ENCODE measurements at regions not wholly inside any gene's neighbourhood (a gene's known extent, or its start where the extent isn't known, plus 50 kb on each side); places are given as distances from the start of the nearest gene placed in this dataset.

GRCh38 chr14:58724206-58724605, 86.4 kb downstream of the DACT1 start:
- no peak for DNase-seq (ENCODE audit: low read depth in 1 of 2, low spot score in 2 of 2)
- no peak for FAIRE-seq
- no peaks in the 10 kb centered on the region for H3K4me1 ChIP-seq (replicated peaks in 1 of 4; ENCODE audit: control insufficient read depth in 3 of 4, insufficient read depth in 4 of 4, low read length in 3 of 4)
- H4K5ac ChIP-seq (ENCODE audit: insufficient read length, low read depth, low read length): no peak overlapping the region
- ChIA-PET POLR2A (ENCODE audit: partially characterized antibody) (no interaction called here), CTCF (ENCODE audit: partially characterized antibody) (no interaction called here)
- H4K8ac ChIP-seq (ENCODE audit: extremely low read depth, insufficient read depth, low read length): no peak overlapping the region
- H3K4ac ChIP-seq (replicated peaks; ENCODE audit: insufficient read length, low read depth, low read length): no peak overlapping the region
- no peak overlapping the region for H3K23ac ChIP-seq (ENCODE audit: insufficient read length)
- no peak overlapping the region for H2BK5ac ChIP-seq (ENCODE audit: low read depth, low read length)
- H2BK15ac ChIP-seq (ENCODE audit: low read length): no peak overlapping the region
- H4K20me1 ChIP-seq (replicated peaks in 1 of 2; ENCODE audit: control insufficient read depth in 1 of 2, insufficient read depth in 2 of 2, low read length in 2 of 2): no peaks in the 10 kb centered on the region
- no peak overlapping the region for H3K14ac ChIP-seq (ENCODE audit: insufficient read length)
- H3K18ac ChIP-seq (ENCODE audit: extremely low read depth, low read length): no peak overlapping the region
- H2BK20ac ChIP-seq (ENCODE audit: low read length): no peak overlapping the region
- no peak overlapping the region for H2AFZ ChIP-seq (ENCODE audit: low read length)
- H3K4me2 ChIP-seq (ENCODE audit: insufficient read depth in 1 of 2, low read depth in 2 of 2, low read length in 2 of 2): no peak overlapping the region
- H2AK5ac ChIP-seq (ENCODE audit: low read depth, low read length): no peak overlapping the region
- 93% methylated on average over 2 of the region's 2 CpGs; no CpG with 5 or more reads in 1 of the 2 experiments for WGBS, 2 experiments (ENCODE audit: extremely low coverage in 1 of 2, insufficient coverage in 1 of 2, insufficient read length in 1 of 2, insufficient replicate concordance in 2 of 2, low coverage in 1 of 2, low lambda C conversion rate in 2 of 2, missing lambda C conversion rate in 1 of 2)
- no peak overlapping the region for H3K4me3 ChIP-seq (ENCODE audit: extremely low read depth in 1 of 4, insufficient read depth in 2 of 4, low read depth in 3 of 4, low read length in 4 of 4)
- H3K9me3 ChIP-seq (ENCODE audit: insufficient read depth in 2 of 2, low read depth in 1 of 2, low read length in 1 of 2): no peaks in the 10 kb centered on the region
- H3K27ac ChIP-seq (ENCODE audit: low read depth, low read length): no peak overlapping the region
- H3K27me3 ChIP-seq (replicated peaks in 1 of 4; ENCODE audit: control insufficient read depth in 3 of 4, extremely low read depth in 1 of 4, insufficient read depth in 3 of 4, low read length in 3 of 4): no peaks in the 10 kb centered on the region
- no peak overlapping the region for H3K9ac ChIP-seq (replicated peaks in 1 of 4; ENCODE audit: extremely low read depth in 1 of 4, low read depth in 3 of 4, low read length in 3 of 4)
- no peaks in the 10 kb centered on the region for H3K23me2 ChIP-seq (ENCODE audit: low read depth, low read length)
- no peaks in the 10 kb centered on the region for H3K79me2 ChIP-seq (ENCODE audit: control insufficient read depth in 1 of 2, insufficient read depth in 2 of 2, low read length in 2 of 2)
- H3K56ac ChIP-seq (replicated peaks; ENCODE audit: insufficient read length, low read depth, low read length): no peak overlapping the region
- H3K79me1 ChIP-seq (ENCODE audit: low read depth, low read length): no peaks in the 10 kb centered on the region
- H2BK120ac ChIP-seq (replicated peaks; ENCODE audit: low read depth, low read length): no peak overlapping the region
- H3K36me3 ChIP-seq (ENCODE audit: control insufficient read depth in 2 of 4, insufficient read depth in 4 of 4, low read length in 3 of 4): no peaks in the 10 kb centered on the region
- no peak overlapping the region for H4K91ac ChIP-seq (replicated peaks; ENCODE audit: insufficient read length, low read length)
- H2BK12ac ChIP-seq (ENCODE audit: low read depth, low read length): no peak overlapping the region
- no peak for TF ChIP-seq NANOG (IDR thresholded peaks at IDR 0.05; ENCODE audit: insufficient read depth, low read depth, low read length, poor library complexity, severe bottlenecking)
- no peak for TF ChIP-seq RXRA (IDR thresholded peaks at IDR 0.05; ENCODE audit: insufficient read depth, low read depth, low read length)
- no peak for TF ChIP-seq YY1 (IDR thresholded peaks at IDR 0.05; ENCODE audit: low read depth, low read length)
- TF ChIP-seq TEAD4 (IDR thresholded peaks at IDR 0.05; ENCODE audit: low read depth, low read length): no peak
- no peak for TF ChIP-seq CHD1 (IDR thresholded peaks at IDR 0.05; ENCODE audit: low read depth, low read length)
- TF ChIP-seq JUN (IDR thresholded peaks at IDR 0.05; ENCODE audit: low read depth, low read length): no peak
- TF ChIP-seq HDAC2 (IDR thresholded peaks at IDR 0.05; ENCODE audit: borderline replicate concordance in 1 of 2, low read depth in 2 of 2, low read length in 2 of 2): no peak
- TF ChIP-seq POLR2AphosphoS5 (IDR thresholded peaks at IDR 0.05; ENCODE audit: low read depth, low read length): no peak
- TF ChIP-seq GTF2F1 (IDR thresholded peaks at IDR 0.05; ENCODE audit: borderline replicate concordance, low read depth, low read length): no peak
- no peak for TF ChIP-seq MAFK (IDR thresholded peaks at IDR 0.05; ENCODE audit: low read depth, low read length)
- TF ChIP-seq SAP30 (IDR thresholded peaks at IDR 0.05; ENCODE audit: insufficient read depth, insufficient replicate concordance, low read length): no peak
- TF ChIP-seq TAF7 (optimal IDR thresholded peaks at IDR 0.05; ENCODE audit: borderline replicate concordance, low read depth, low read length): no peak
- no peak for TF ChIP-seq MAX (IDR thresholded peaks at IDR 0.05)
- TF ChIP-seq HDAC6 (IDR thresholded peaks at IDR 0.05; ENCODE audit: low read depth, low read length): no peak
- no peak for TF ChIP-seq FOSL1 (IDR thresholded peaks at IDR 0.05; ENCODE audit: insufficient read depth, low read depth, low read length)
